ENCODE measurements at regions not wholly inside any gene's neighbourhood (a gene's known extent, or its start where the extent isn't known, plus 50 kb on each side); places are given as distances from the start of the nearest gene placed in this dataset.

DNA sequence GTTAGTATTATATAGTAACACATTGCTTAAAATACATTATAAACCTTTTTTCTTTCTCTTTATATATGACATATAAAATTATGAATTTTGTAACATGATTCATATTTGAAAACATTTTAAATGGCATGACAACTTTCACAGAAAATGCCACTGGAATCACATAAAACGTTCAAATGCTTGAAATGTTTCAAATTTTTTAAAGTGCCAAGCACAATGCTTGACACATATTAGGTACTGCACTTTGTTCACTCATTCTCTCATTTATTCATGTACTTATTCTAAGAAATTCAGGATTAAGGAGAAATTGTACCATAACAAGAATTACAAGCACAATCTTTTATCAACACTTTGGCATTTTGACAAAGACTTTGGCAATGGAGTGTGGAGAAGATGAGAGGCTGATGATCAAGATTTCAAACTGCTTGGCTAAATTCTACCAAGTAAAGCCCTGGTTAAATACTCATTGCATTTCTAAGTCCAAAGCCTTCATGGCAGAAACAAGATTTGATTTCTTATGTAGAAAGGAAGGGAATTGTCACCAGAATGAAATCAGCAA lies 232.2 kb downstream of the C12orf50 start:
- no peak for TF ChIP-seq CTCF (IDR thresholded peaks at IDR 0.05)
- TF ChIP-seq EZH2phosphoT487 (IDR thresholded peaks at IDR 0.05) = no peak
- no peak overlapping the region for H3K27ac Mint-ChIP-seq
- no peak overlapping the region for H3K4me3 Mint-ChIP-seq
- Histone ChIP-seq H3K9ac (no peak overlapping the region), H3K9me3 (ENCODE audit: low read depth) (no peaks in the 10 kb centered on the region), H3K36me3 (no peaks in the 10 kb centered on the region), H3K27me3 (no peaks in the 10 kb centered on the region), H3F3A (ENCODE audit: low read depth) (no peaks in the 10 kb centered on the region), H3K4me1 (no peaks in the 10 kb centered on the region), H2AFZ (replicated peaks) (no peak overlapping the region), H3K27ac (no peak overlapping the region), H3K4me3 (no peak overlapping the region), H3K79me2 (ENCODE audit: low read depth) (no peaks in the 10 kb centered on the region), H4K20me1 (ENCODE audit: low read depth) (no peaks in the 10 kb centered on the region), H3K4me2 (no peak overlapping the region)
- no peaks in the 10 kb centered on the region for H3K4me1 Mint-ChIP-seq
- no peaks in the 10 kb centered on the region for H3K36me3 Mint-ChIP-seq
- DNase-seq (ENCODE audit: low spot score) = no peak
- no peaks in the 10 kb centered on the region for H3K27me3 Mint-ChIP-seq (ENCODE audit: insufficient read depth, low read depth)
- H3K9me3 Mint-ChIP-seq = no peaks in the 10 kb centered on the region

DNA sequence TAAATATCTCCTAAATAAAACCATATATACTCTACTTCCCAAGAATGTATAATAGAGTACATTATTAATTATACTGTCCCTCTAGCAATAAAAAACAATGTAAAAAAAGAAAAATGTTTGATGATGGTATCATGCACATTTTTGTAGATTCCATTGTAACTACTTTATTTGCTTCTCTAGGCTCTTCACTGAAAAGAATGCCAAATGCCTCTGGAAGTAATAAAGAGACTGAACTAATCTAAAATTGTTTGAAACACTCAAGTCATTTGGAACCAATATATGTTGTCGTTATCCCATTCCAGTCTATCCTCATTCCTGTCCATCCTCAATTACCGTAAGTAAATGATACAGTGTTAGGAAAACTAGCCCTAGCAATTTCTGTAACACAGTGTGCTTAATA lies 233.6 kb downstream of the C12orf50 start:
- Histone ChIP-seq H3K9me3 (ENCODE audit: low read depth) (no peaks in the 10 kb centered on the region), H3K4me1 (no peaks in the 10 kb centered on the region), H3K9ac (no peak overlapping the region), H2AFZ (replicated peaks) (no peak overlapping the region), H3K4me3 (no peak overlapping the region), H3K36me3 (no peaks in the 10 kb centered on the region), H3K4me2 (no peak overlapping the region), H3F3A (ENCODE audit: low read depth) (no peaks in the 10 kb centered on the region), H3K27ac (no peak overlapping the region), H3K27me3 (no peaks in the 10 kb centered on the region), H4K20me1 (ENCODE audit: low read depth) (no peaks in the 10 kb centered on the region), H3K79me2 (ENCODE audit: low read depth) (no peaks in the 10 kb centered on the region)
- H3K27ac Mint-ChIP-seq = no peak overlapping the region
- no peaks in the 10 kb centered on the region for H3K9me3 Mint-ChIP-seq
- no peak for DNase-seq (ENCODE audit: low spot score)
- H3K27me3 Mint-ChIP-seq (ENCODE audit: insufficient read depth, low read depth) = no peaks in the 10 kb centered on the region
- TF ChIP-seq EZH2 (IDR thresholded peaks at IDR 0.05) (no peak), CTCF (IDR thresholded peaks at IDR 0.05) (no peak), EZH2phosphoT487 (IDR thresholded peaks at IDR 0.05) (no peak)
- no peaks in the 10 kb centered on the region for H3K36me3 Mint-ChIP-seq
- no peaks in the 10 kb centered on the region for H3K4me1 Mint-ChIP-seq
- H3K4me3 Mint-ChIP-seq = no peak overlapping the region

- H2AFZ ChIP-seq (replicated peaks) = no peak overlapping the region
- H3K27me3 Mint-ChIP-seq (ENCODE audit: insufficient read depth, low read depth) = no peaks in the 10 kb centered on the region
- DNase-seq (ENCODE audit: low spot score) = no peak
- H3K36me3 Mint-ChIP-seq = no peaks in the 10 kb centered on the region
- no peaks in the 10 kb centered on the region for H3K9me3 ChIP-seq (ENCODE audit: low read depth)
- no peaks in the 10 kb centered on the region for H3K9me3 Mint-ChIP-seq
- H3K4me1 Mint-ChIP-seq = no peaks in the 10 kb centered on the region
- H3K4me1 ChIP-seq = no peaks in the 10 kb centered on the region
- no peaks in the 10 kb centered on the region for H3K27me3 ChIP-seq
- H3K79me2 ChIP-seq (ENCODE audit: low read depth) = no peaks in the 10 kb centered on the region
- no peak overlapping the region for H3K4me2 ChIP-seq
- H4K20me1 ChIP-seq (ENCODE audit: low read depth) = no peaks in the 10 kb centered on the region
- no peak overlapping the region for H3K4me3 ChIP-seq
- TF ChIP-seq EZH2 (IDR thresholded peaks at IDR 0.05) = no peak
- no peak for TF ChIP-seq CTCF (IDR thresholded peaks at IDR 0.05)
- TF ChIP-seq EZH2phosphoT487 (IDR thresholded peaks at IDR 0.05) = no peak
- H3K36me3 ChIP-seq = no peaks in the 10 kb centered on the region
- H3K9ac ChIP-seq = no peak overlapping the region
- H3K27ac Mint-ChIP-seq = no peak overlapping the region
- no peak overlapping the region for H3K4me3 Mint-ChIP-seq
- H3F3A ChIP-seq (ENCODE audit: low read depth) = no peaks in the 10 kb centered on the region
- no peak overlapping the region for H3K27ac ChIP-seq
Measured at GRCh38 chr12:87794854-87795253, 234.3 kb downstream of the C12orf50 start.
